Gastrocnemius medialis (tissue), 4 donors: ENCODE measurements at regions not wholly inside any gene's neighbourhood (a gene's known extent, or its start where the extent isn't known, plus 50 kb on each side); places are given as distances from the start of the nearest gene placed in this dataset.

Experiments
- POLR2A ChIP-seq, 2 donors: fragments of 450-650 bp; IDR thresholded peaks; one replicate each; pipeline ENCODE4 v1.6.1; 2017; ENCODE audit warnings: antibody characterized with exemption in 2 of 2, mild to moderate bottlenecking in 2 of 2, moderate library complexity in 2 of 2
- TF ChIP-seq, protein P1 (sequence below), 5 experiments: fragments of 450-650 bp in 3 of 5; fragments of 200-600 bp in 2 of 5; sonication (generic) in 2 of 5; IDR thresholded peaks in 4 of 5; conservative IDR thresholded peaks in 1 of 5; 1 replicate in 4 of 5; 2 replicates in 1 of 5; pipeline ENCODE4 v1.5.1; 2016 to 2019; ENCODE audit warnings: antibody characterized with exemption in 5 of 5, mild to moderate bottlenecking in 3 of 5, moderate library complexity in 3 of 5

DNA sequence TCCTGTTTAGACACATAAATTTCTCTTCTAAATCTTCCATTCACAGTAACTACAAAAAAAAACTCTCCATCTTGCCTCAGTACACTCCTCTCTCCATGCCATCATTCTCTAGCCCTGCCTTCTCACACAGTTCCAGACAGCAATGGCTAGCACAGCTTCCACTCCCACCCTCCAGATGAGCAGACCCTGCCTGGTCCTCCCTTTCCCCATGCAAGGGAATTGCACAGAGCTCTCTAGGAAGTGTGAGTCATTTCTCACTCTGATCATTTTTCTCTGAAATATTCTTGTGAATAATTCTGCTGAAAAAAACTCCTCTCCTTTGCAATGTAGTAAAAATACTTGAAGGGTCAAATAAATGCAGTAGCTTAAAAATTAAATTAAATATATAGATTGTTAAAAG is 170.6 kb downstream of the BMP4 start:
- TF ChIP-seq, protein P1, sequence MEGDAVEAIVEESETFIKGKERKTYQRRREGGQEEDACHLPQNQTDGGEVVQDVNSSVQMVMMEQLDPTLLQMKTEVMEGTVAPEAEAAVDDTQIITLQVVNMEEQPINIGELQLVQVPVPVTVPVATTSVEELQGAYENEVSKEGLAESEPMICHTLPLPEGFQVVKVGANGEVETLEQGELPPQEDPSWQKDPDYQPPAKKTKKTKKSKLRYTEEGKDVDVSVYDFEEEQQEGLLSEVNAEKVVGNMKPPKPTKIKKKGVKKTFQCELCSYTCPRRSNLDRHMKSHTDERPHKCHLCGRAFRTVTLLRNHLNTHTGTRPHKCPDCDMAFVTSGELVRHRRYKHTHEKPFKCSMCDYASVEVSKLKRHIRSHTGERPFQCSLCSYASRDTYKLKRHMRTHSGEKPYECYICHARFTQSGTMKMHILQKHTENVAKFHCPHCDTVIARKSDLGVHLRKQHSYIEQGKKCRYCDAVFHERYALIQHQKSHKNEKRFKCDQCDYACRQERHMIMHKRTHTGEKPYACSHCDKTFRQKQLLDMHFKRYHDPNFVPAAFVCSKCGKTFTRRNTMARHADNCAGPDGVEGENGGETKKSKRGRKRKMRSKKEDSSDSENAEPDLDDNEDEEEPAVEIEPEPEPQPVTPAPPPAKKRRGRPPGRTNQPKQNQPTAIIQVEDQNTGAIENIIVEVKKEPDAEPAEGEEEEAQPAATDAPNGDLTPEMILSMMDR (IDR thresholded peaks at IDR 0.05 in 4 of 5, conservative IDR thresholded peaks at IDR 0.05 in 1 of 5) = no peak
- TF ChIP-seq POLR2A (IDR thresholded peaks at IDR 0.05) = no peak
